Erythroblast (primary cell): ENCODE measurements at regions not wholly inside any gene's neighbourhood (a gene's known extent, or its start where the extent isn't known, plus 50 kb on each side); places are given as distances from the start of the nearest gene placed in this dataset.

ENCODE experiments used
- GATA1 ChIP-seq: IDR thresholded peaks from 2 replicates; pipeline ENCODE4 v1.6.1; 2011; ENCODE audit warnings: low read depth, mild to moderate bottlenecking, control low read depth, low read length, moderate library complexity
- POLR2A ChIP-seq: IDR thresholded peaks from 2 replicates; pipeline ENCODE4 v1.6.1; 2011; ENCODE audit warnings: mild to moderate bottlenecking, low read length

DNA sequence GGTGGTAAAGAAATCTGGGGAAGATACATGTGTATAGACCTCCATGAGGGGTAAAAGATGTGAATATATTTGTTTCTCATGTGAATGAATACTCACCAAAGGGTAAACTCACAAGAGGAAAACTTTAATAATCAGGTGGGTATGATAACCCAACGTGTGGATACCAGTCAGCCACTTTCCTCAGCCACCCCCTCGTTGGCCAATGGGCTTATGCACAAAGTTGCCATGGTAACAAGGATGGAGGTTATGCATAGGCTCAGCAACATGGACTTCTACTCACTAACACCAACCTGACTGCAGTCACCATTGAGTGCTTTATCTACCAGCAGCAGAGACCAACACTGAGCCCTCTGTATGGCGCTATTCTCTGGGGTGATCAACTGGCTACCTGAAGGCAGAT is 424.4 kb downstream of the DUSP10 start:
- TF ChIP-seq POLR2A (no peak), GATA1 (no peak)
